Kidney (tissue), 13 donors: ENCODE measurements at regions not wholly inside any gene's neighbourhood (a gene's known extent, or its start where the extent isn't known, plus 50 kb on each side); places are given as distances from the start of the nearest gene placed in this dataset.

Experiments used
- DNase-seq, 5 donors: peaks; one replicate each; pipeline ENCODE4 v3.0.0-alpha.2; 2013 to 2020
- FAIRE-seq: peaks from 2 replicates; lab custom pipeline; 2012; peaks lifted over from hg19 to GRCh38; lab: Jason Lieb, UNC
- H3K27ac ChIP-seq, 2 donors: one replicate each; pipeline ENCODE4 v1.7.0; 2013; ENCODE audit warnings: low read depth in 2 of 2, low read length in 2 of 2, inconsistent platforms in 1 of 2
- H3K27me3 ChIP-seq: one replicate; pipeline ENCODE4 v1.7.1; 2013; ENCODE audit warnings: low read length, inconsistent platforms; ENCODE audit not compliant: control insufficient read depth, insufficient read depth
- H3K36me3 ChIP-seq, 3 donors: one replicate each; pipeline versions ENCODE4 v1.7.0 to v1.7.1; 2013; ENCODE audit warnings: low read length in 3 of 3, control low read depth in 1 of 3, inconsistent platforms in 1 of 3; ENCODE audit not compliant: insufficient read depth in 3 of 3, control insufficient read depth in 2 of 3
- H3K4me1 ChIP-seq, 3 donors: one replicate each; pipeline versions ENCODE4 v1.7.0 to v1.7.1; 2013; ENCODE audit warnings: low read length in 3 of 3, inconsistent platforms in 1 of 3, low read depth in 1 of 3; ENCODE audit not compliant: control insufficient read depth in 2 of 3, insufficient read depth in 2 of 3
- H3K4me3 ChIP-seq, 3 donors: one replicate each; pipeline versions ENCODE4 v1.7.0 to v1.8.1; 2013; ENCODE audit warnings: low read length in 3 of 3, control low read depth in 1 of 3, inconsistent platforms in 1 of 3
- H3K9ac ChIP-seq, 3 donors: one replicate each; pipeline versions ENCODE4 v1.7.0 to v1.7.1; 2013; ENCODE audit warnings: low read length in 3 of 3, control low read depth in 1 of 3, inconsistent platforms in 1 of 3
- H3K9me3 ChIP-seq, 3 donors: one replicate each; pipeline versions ENCODE4 v1.7.0 to v1.7.1; 2013; ENCODE audit warnings: low read length in 3 of 3, control low read depth in 1 of 3, inconsistent platforms in 1 of 3; ENCODE audit not compliant: control insufficient read depth in 2 of 3, insufficient read depth in 1 of 3
- CTCF ChIP-seq: IDR thresholded peaks from 3 replicates; pipeline ENCODE4 v1.5.1; 2012; ENCODE audit warnings: mild to moderate bottlenecking, moderate library complexity, borderline replicate concordance; ENCODE audit not compliant: insufficient read depth; ENCODE audit errors: extremely low read depth
- intact Hi-C: fragments of 100-400 bp; cut with DNase I; formaldehyde crosslinking; loops from one replicate; pipeline ENCODE4 v1.11.1; 2022
- donor health status: control.
- donor health status: control.
- donor health status: control.
- donor health status: control.
- donor health status: control.
- donor health status: DM: yes; HTN: yes; CAD: no.
- donor health status: Normal renal cell carcinoma (clear cell type).

- TF ChIP-seq CTCF: no peak
- no peak for DNase-seq
- H3K9ac ChIP-seq: no peak overlapping the region
- H3K4me3 ChIP-seq: no peak overlapping the region
- no peaks in the 10 kb centered on the region for H3K4me1 ChIP-seq
- H3K9me3 ChIP-seq: no peaks in the 10 kb centered on the region
- intact Hi-C loops: no loop called here
- H3K27me3 ChIP-seq: no peaks in the 10 kb centered on the region
- H3K36me3 ChIP-seq: no peaks in the 10 kb centered on the region
- peak; percentile 8 for FAIRE-seq
- no peak overlapping the region for H3K27ac ChIP-seq
Measured at GRCh38 chr3:106746286-106746685, 631.0 kb upstream of the CCDC54 start.

- no peak for TF ChIP-seq CTCF
- no peak for FAIRE-seq
Measured at GRCh38 chr3:106748472-106749262, 628.6 kb upstream of the CCDC54 start.

GRCh38 chr3:106750092-106750491, 627.1 kb upstream of the CCDC54 start:
- Histone ChIP-seq H3K9ac (no peak overlapping the region), H3K27me3 (no peaks in the 10 kb centered on the region), H3K27ac (no peak overlapping the region), H3K4me1 (no peaks in the 10 kb centered on the region), H3K4me3 (no peak overlapping the region), H3K9me3 (peaks cover 0 to under 1% (median 0%) of the 10 kb centered on the region in 3 donors), H3K36me3 (no peaks in the 10 kb centered on the region)
- TF ChIP-seq CTCF: no peak
- DNase-seq: no peak
- intact Hi-C loops: no loop called here
- no peak for FAIRE-seq

More at GRCh38 chr3:106748472-106749262, 628.6 kb upstream of the CCDC54 start:
- intact Hi-C loops: no loop called here
- Histone ChIP-seq H3K4me3 (no peak overlapping the region), H3K4me1 (no peaks in the 10 kb centered on the region), H3K36me3 (no peaks in the 10 kb centered on the region), H3K9me3 (no peaks in the 10 kb centered on the region), H3K9ac (no peak overlapping the region), H3K27ac (no peak overlapping the region), H3K27me3 (no peaks in the 10 kb centered on the region)
- DNase-seq: no peak
